B cell (primary cell): ENCODE measurements at regions not wholly inside any gene's neighbourhood (a gene's known extent, or its start where the extent isn't known, plus 50 kb on each side); places are given as distances from the start of the nearest gene placed in this dataset.

ENCODE experiments used
- ATAC-seq: fragments of 200-7000 bp; cut with Tn5 transposase; one replicate; pipeline ENCODE4 v1.10.0; 2021; ENCODE audit warnings: low read depth, mild to moderate bottlenecking, moderate number of reproducible peaks, moderate library complexity
- CTCF ChIA-PET: fragments of 350-600 bp; sonication (Branson Sonifier 250); formaldehyde crosslinking; loops from one replicate; lab custom pipeline; 2021; ENCODE audit warnings: antibody characterized with exemption, inconsistent platforms; lab: Charles Lee
- POLR2A ChIA-PET: fragments of 350-600 bp; sonication (Branson Sonifier 250); formaldehyde crosslinking; loops from one replicate; lab custom pipeline; 2021; ENCODE audit warnings: antibody characterized with exemption; lab: Charles Lee
- DNase-seq: peaks from one replicate; pipeline ENCODE4 v3.0.0; 2013
- H2AFZ ChIP-seq: 2 replicates; pipeline ENCODE4 v1.6.1; 2012; ENCODE audit warnings: mild to moderate bottlenecking, low read depth, low read length; ENCODE audit not compliant: insufficient read depth, poor library complexity, severe bottlenecking
- H3K27ac ChIP-seq, 2 donors: 1 replicate in 1 of 2; 2 replicates in 1 of 2; pipeline ENCODE4 v1.5.1; 2012 to 2013; ENCODE audit warnings: low read length in 2 of 2, mild to moderate bottlenecking in 2 of 2, moderate library complexity in 1 of 2
- H3K27me3 ChIP-seq, 4 experiments: fragments of 200-600 bp in 1 of 4; sonication (generic) in 1 of 4; replicated peaks in 1 of 4; 1 replicate in 2 of 4; 2 replicates in 2 of 4; pipeline versions ENCODE4 v1.6.1 to v1.7.0; 2013 to 2016; ENCODE audit warnings: low read length in 3 of 4, mild to moderate bottlenecking in 2 of 4, mixed read lengths in 1 of 4, moderate library complexity in 1 of 4; ENCODE audit not compliant: insufficient read depth in 4 of 4, control insufficient read depth in 3 of 4; ENCODE audit errors: control extremely low read depth in 1 of 4
- H3K36me3 ChIP-seq, 2 experiments: replicated peaks in 1 of 2; 1 replicate in 1 of 2; 2 replicates in 1 of 2; pipeline versions ENCODE4 v1.6.1 to v1.7.1; 2013; ENCODE audit warnings: low read length in 1 of 2; ENCODE audit not compliant: insufficient read depth in 2 of 2, control insufficient read depth in 1 of 2; ENCODE audit errors: control extremely low read depth in 1 of 2, extremely low read depth in 1 of 2
- H3K4me1 ChIP-seq, 2 donors: fragments of 200-600 bp in 1 of 2; sonication (generic) in 1 of 2; 1 replicate in 1 of 2; 2 replicates in 1 of 2; pipeline versions ENCODE4 v1.5.1 to v1.6.1; 2013 to 2017; ENCODE audit warnings: low read length in 2 of 2; ENCODE audit not compliant: control insufficient read depth in 2 of 2, insufficient read depth in 2 of 2
- H3K4me2 ChIP-seq: replicated peaks from 2 replicates; pipeline ENCODE3; 2012; ENCODE audit warnings: mild to moderate bottlenecking, low read depth, low read length; ENCODE audit not compliant: poor library complexity, severe bottlenecking
- H3K4me3 ChIP-seq, 5 experiments: fragments of 200-600 bp in 1 of 5; sonication (generic) in 1 of 5; 1 replicate in 3 of 5; 2 replicates in 2 of 5; pipeline versions ENCODE4 v1.5.1 to v1.7.0; 2011 to 2016; ENCODE audit warnings: low read length in 4 of 5, mild to moderate bottlenecking in 4 of 5, low read depth in 2 of 5, control low read depth in 1 of 5, moderate library complexity in 1 of 5; ENCODE audit not compliant: insufficient read depth in 1 of 5; ENCODE audit errors: control extremely low read depth in 1 of 5, extremely low read depth in 1 of 5
- H3K79me2 ChIP-seq: fragments of 200-600 bp; sonication (generic); one replicate; pipeline ENCODE4 v1.6.0; 2016; ENCODE audit warnings: low read length; ENCODE audit not compliant: control insufficient read depth, insufficient read depth
- H3K9ac ChIP-seq: fragments of 200-600 bp; sonication (generic); 2 replicates; pipeline ENCODE4 v1.6.1; 2017; ENCODE audit warnings: mild to moderate bottlenecking, low read length, moderate library complexity
- H3K9me3 ChIP-seq, 3 donors: one replicate each; pipeline versions ENCODE4 v1.6.1 to v1.7.1; 2013; ENCODE audit warnings: low read length in 2 of 3; ENCODE audit not compliant: control insufficient read depth in 2 of 3, insufficient read depth in 1 of 3; ENCODE audit errors: control extremely low read depth in 1 of 3
- H4K20me1 ChIP-seq: 2 replicates; pipeline ENCODE4 v1.6.0; 2012; ENCODE audit warnings: mild to moderate bottlenecking, low read length; ENCODE audit not compliant: insufficient read depth, control insufficient read depth, poor library complexity, severe bottlenecking
- H3K27ac Mint-ChIP-seq: one replicate; pipeline ENCODE4 v1.8.0; 2021; ENCODE audit warnings: mixed read lengths
- H3K27me3 Mint-ChIP-seq: one replicate; pipeline ENCODE4 v1.8.0; 2021; ENCODE audit warnings: mixed read lengths
- H3K4me1 Mint-ChIP-seq: one replicate; pipeline ENCODE4 v1.8.0; 2021; ENCODE audit warnings: mixed read lengths
- H3K4me3 Mint-ChIP-seq: one replicate; pipeline ENCODE4 v1.8.0; 2021; ENCODE audit warnings: mixed read lengths
- H3K9me3 Mint-ChIP-seq: one replicate; pipeline ENCODE4 v1.8.0; 2022; ENCODE audit warnings: mixed read lengths; ENCODE audit not compliant: insufficient read depth
- EZH2 ChIP-seq: IDR thresholded peaks from 2 replicates; pipeline ENCODE4 v1.6.1; 2012; ENCODE audit warnings: borderline replicate concordance, low read depth, mild to moderate bottlenecking, moderate library complexity, low read length; ENCODE audit not compliant: insufficient read depth, poor library complexity, severe bottlenecking
- WGBS: methylation state at CpG from one replicate; pipeline ENCODE4 v1.1.5; 2013; ENCODE audit warnings: missing lambda C conversion rate; ENCODE audit not compliant: insufficient coverage; 5-methylcytosine and 5-hydroxymethylcytosine counted together
- intact Hi-C: fragments of 100-400 bp; cut with micrococcal nuclease; formaldehyde crosslinking; loops from one replicate; pipeline ENCODE4 v1.10.0; 2022
- TF ChIP-seq, protein P1 (sequence below): fragments of 200-600 bp; IDR thresholded peaks from one replicate; pipeline ENCODE4 v1.8.0; 2022; ENCODE audit warnings: antibody characterized with exemption, mild to moderate bottlenecking

DNA sequence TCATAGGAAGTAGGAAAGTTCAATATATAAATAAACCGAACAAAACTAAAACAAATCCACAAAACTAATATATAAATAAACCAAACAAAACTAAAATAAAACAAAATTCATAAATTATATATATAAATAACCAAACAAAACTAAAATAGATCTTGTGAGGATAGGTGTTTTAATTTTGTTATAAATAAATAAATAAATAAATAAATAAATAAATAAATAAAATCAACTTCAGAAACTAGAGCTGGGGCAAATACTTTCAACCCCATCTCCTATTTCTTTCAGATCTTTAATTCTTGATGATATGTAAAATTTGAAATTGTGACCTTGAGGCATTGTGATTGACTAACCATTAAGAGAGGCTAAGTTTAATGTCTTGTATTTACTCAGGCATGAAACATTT lies 416.1 kb downstream of the SAMD5 start:
- intact Hi-C loops: no loop called here

GRCh38 chr6:147925826-147926225 lies 416.8 kb upstream of the SASH1 start:
- intact Hi-C loops: no loop called here
- DNase-seq (no peak), ATAC-seq (no peak)
- Histone ChIP-seq H3K27ac (no peak overlapping the region), H3K79me2 (no peaks in the 10 kb centered on the region), H4K20me1 (no peaks in the 10 kb centered on the region), H3K9me3 (peaks cover 0 to 4% (median 3%) of the 10 kb centered on the region in 3 donors), H2AFZ (no peak overlapping the region), H3K36me3 (no peaks in the 10 kb centered on the region), H3K4me3 (no peak overlapping the region), H3K4me1 (no peaks in the 10 kb centered on the region), H3K9ac (no peak overlapping the region), H3K4me2 (no peak overlapping the region), H3K27me3 (no peaks in the 10 kb centered on the region)
- WGBS: no CpG with 5 or more reads among the region's 1 CpG
- ChIA-PET POLR2A (no interaction called here), CTCF (no interaction called here)
- no peak overlapping the region for H3K4me3 Mint-ChIP-seq
- H3K9me3 Mint-ChIP-seq: peaks cover 11% of the 10 kb centered on the region
- no peak overlapping the region for H3K27ac Mint-ChIP-seq
- H3K27me3 Mint-ChIP-seq: no peaks in the 10 kb centered on the region
- no peaks in the 10 kb centered on the region for H3K4me1 Mint-ChIP-seq
- TF ChIP-seq EZH2: no peak
- TF ChIP-seq, protein P1, sequence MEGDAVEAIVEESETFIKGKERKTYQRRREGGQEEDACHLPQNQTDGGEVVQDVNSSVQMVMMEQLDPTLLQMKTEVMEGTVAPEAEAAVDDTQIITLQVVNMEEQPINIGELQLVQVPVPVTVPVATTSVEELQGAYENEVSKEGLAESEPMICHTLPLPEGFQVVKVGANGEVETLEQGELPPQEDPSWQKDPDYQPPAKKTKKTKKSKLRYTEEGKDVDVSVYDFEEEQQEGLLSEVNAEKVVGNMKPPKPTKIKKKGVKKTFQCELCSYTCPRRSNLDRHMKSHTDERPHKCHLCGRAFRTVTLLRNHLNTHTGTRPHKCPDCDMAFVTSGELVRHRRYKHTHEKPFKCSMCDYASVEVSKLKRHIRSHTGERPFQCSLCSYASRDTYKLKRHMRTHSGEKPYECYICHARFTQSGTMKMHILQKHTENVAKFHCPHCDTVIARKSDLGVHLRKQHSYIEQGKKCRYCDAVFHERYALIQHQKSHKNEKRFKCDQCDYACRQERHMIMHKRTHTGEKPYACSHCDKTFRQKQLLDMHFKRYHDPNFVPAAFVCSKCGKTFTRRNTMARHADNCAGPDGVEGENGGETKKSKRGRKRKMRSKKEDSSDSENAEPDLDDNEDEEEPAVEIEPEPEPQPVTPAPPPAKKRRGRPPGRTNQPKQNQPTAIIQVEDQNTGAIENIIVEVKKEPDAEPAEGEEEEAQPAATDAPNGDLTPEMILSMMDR: no peak

More for the DNA sequence above, 416.1 kb downstream of the SAMD5 start:
- no peak for TF ChIP-seq EZH2
- TF ChIP-seq, protein P1: no peak
- H3K27me3 Mint-ChIP-seq: no peaks in the 10 kb centered on the region
- POLR2A ChIA-PET: no interaction called here
- Histone ChIP-seq H3K4me2 (no peak overlapping the region), H2AFZ (no peak overlapping the region), H4K20me1 (no peaks in the 10 kb centered on the region), H3K9ac (no peak overlapping the region), H3K36me3 (no peaks in the 10 kb centered on the region), H3K9me3 (peaks cover 0 to 4% (median 3%) of the 10 kb centered on the region in 3 donors), H3K79me2 (no peaks in the 10 kb centered on the region), H3K27ac (no peak overlapping the region), H3K27me3 (no peaks in the 10 kb centered on the region), H3K4me3 (no peak overlapping the region), H3K4me1 (no peaks in the 10 kb centered on the region)
- WGBS: no CpG with 5 or more reads among the region's 1 CpG
- CTCF ChIA-PET: no interaction called here
- no peak for DNase-seq
- ATAC-seq: no peak
- no peak overlapping the region for H3K4me3 Mint-ChIP-seq
- H3K9me3 Mint-ChIP-seq: peaks cover 11% of the 10 kb centered on the region
- H3K27ac Mint-ChIP-seq: no peak overlapping the region
- no peaks in the 10 kb centered on the region for H3K4me1 Mint-ChIP-seq
